ENCODE measurements at regions not wholly inside any gene's neighbourhood (a gene's known extent, or its start where the extent isn't known, plus 50 kb on each side); places are given as distances from the start of the nearest gene placed in this dataset.
A peak's percentile ranks its signal among the peaks of the same experiment; 100 is the strongest.
"Not testable (repeated sequence)": the region's sequence is repeated elsewhere in the genome, so short reads cannot be mapped to it uniquely, and the experiment has no call there.

GRCh38 chr1:234769284-234769985, 159.5 kb upstream of the IRF2BP2 start:
- no peak for DNase-seq (ENCODE audit: low read depth in 2 of 2, low spot score in 1 of 2)

DNA sequence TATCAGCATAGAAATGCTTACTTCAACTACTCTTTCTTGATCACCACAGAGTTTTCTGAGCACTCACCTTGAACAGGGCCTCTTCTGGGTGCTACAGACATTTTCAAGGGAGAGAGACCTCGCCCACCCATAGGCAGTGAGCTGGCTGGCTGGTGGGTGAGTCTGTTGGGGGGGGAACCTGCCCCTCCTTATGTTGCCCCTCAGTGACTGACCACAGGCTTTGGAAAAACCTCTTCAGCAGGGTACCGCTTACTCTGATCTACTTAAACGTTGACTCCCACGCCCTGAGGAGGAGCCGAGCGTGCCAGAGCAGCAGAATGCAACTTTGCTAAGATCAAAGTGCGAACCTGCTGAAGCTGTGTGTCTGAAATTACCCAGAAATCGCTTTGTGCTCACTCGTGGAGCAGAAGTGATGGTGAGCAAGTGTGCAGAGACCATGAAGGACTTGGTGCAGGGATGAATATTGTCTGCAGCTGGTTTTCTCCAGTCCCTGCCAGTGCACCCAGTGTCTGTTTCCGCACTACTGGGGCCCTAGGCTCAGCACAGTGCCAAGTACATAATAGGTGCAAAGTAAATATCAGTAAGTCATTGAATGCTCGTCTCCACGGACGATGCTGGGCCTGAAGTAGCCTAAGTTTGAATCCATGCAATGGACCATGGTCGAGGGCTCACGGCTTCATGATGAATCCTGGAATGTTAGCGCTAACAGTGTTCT, 158.7 kb upstream of the IRF2BP2 start:
- DNase-seq (ENCODE audit: low read depth in 2 of 2, low spot score in 1 of 2) = peak; percentile 29 to 71

- DNase-seq (ENCODE audit: low read depth in 2 of 2, low spot score in 1 of 2) = no peak
Measured at GRCh38 chr1:234768171-234768568, 158.2 kb upstream of the IRF2BP2 start.

GRCh38 chr1:234765672-234766071, 155.7 kb upstream of the IRF2BP2 start:
- no peak for DNase-seq (ENCODE audit: low read depth in 2 of 2, low spot score in 1 of 2)

DNA sequence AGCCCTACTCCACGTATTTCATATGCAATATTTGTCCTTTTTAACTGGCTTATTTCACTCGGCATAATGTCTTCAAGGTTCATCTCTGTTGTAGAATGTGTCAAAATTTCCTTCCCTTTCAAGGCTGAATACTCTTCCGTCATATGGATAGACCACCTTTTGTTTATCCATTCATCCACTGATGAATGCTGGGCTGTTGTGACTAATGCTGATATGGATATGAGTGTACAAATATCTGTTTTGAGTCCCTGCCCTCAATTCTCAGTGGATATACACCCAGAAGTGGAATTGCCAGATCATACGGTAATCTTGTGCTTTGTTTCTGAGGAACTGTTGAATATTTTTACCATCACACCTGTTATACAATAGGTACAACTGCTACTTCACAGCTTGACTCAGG, 155.2 kb upstream of the IRF2BP2 start:
- DNase-seq (ENCODE audit: low read depth in 2 of 2, low spot score in 1 of 2) = no peak

- no peak for DNase-seq (ENCODE audit: low read depth in 2 of 2, low spot score in 1 of 2)
Measured at GRCh38 chr1:234763910-234764309, 153.9 kb upstream of the IRF2BP2 start.

DNA sequence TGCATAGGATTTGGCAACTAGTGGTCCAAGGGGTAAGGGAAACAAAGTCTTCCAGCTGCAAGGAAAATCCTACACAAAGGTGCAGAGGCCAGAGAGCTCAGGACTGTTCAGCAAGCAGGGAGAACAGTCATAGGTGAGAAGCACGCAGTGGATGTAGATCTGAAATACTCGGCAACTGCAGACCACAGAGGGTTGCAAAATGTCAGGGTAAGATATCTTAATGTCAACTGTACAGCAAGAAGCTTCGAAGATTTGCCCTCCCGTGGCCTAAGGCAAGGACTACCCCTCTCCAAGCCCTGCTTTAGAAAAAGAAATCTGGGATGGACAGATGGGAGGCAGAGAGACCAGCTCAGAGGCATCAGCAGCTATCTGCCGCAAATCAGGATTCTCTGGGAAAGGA, 153.4 kb upstream of the IRF2BP2 start:
- DNase-seq (ENCODE audit: low read depth in 2 of 2, low spot score in 1 of 2) = no peak

GRCh38 chr1:234762127-234762526, 152.1 kb upstream of the IRF2BP2 start:
- not testable (repeated sequence) for DNase-seq (ENCODE audit: low read depth in 2 of 2, low spot score in 1 of 2)

GRCh38 chr1:234760303-234760723, 150.3 kb upstream of the IRF2BP2 start:
- DNase-seq (ENCODE audit: low read depth in 2 of 2, low spot score in 1 of 2) = no peak

- no peak for DNase-seq (ENCODE audit: low read depth in 2 of 2, low spot score in 1 of 2)
Measured at GRCh38 chr1:234759888-234760287, 149.9 kb upstream of the IRF2BP2 start.

- no peak for DNase-seq (ENCODE audit: low read depth in 2 of 2, low spot score in 1 of 2)
Measured at GRCh38 chr1:234758851-234759250, 148.9 kb upstream of the IRF2BP2 start.

DNA sequence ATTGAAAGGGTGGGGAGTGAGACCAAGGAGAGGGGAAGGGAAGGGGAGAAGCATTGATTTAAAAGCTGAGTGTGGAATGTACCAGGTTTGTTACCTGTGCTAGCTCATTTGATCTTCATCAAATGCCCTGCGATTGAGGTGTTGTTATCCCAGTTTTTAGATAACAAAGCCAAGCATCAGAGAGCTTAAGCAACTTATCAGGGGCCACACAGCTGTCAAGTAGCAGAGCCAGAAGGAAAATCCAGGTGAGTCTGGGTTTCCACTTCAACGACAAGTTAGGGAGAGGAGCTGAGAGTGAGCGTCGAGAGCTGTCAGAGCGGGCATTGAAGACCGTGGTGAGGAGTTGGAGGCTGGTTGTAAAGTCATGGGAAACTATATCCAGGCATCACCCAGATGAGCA, 146.9 kb upstream of the IRF2BP2 start:
- DNase-seq (ENCODE audit: low read depth in 2 of 2, low spot score in 1 of 2) = no peak

- DNase-seq (ENCODE audit: low read depth in 2 of 2, low spot score in 1 of 2) = no peak
Measured at GRCh38 chr1:234756066-234756774, 146.2 kb upstream of the IRF2BP2 start.

DNA sequence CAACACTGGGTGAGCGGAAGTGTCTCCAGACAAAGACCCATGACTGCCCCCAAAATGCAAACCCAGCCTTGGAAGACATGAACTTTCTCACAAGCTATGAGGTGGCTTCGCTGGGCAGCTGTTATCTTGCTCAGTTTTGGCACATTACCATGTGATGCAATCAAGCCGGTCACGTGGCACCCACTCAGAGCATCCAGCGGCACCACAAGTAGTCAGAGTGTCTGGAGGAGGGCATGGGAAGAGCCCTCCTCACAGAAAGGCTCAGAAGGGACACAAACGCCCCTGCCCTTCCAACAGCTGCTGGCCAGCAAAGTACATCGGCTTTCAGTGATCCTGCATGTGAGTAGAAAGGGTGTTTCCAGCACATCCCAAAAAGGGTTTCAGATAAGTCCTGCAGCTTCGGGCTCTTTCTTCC, 145.5 kb upstream of the IRF2BP2 start:
- DNase-seq (ENCODE audit: low read depth in 2 of 2, low spot score in 1 of 2) = no peak

- no peak for DNase-seq (ENCODE audit: low read depth in 2 of 2, low spot score in 1 of 2)
Measured at GRCh38 chr1:234753979-234754378, 144.0 kb upstream of the IRF2BP2 start.

- no peak for DNase-seq (ENCODE audit: low read depth in 2 of 2, low spot score in 1 of 2)
Measured at GRCh38 chr1:234752927-234753326, 142.9 kb upstream of the IRF2BP2 start.

DNA sequence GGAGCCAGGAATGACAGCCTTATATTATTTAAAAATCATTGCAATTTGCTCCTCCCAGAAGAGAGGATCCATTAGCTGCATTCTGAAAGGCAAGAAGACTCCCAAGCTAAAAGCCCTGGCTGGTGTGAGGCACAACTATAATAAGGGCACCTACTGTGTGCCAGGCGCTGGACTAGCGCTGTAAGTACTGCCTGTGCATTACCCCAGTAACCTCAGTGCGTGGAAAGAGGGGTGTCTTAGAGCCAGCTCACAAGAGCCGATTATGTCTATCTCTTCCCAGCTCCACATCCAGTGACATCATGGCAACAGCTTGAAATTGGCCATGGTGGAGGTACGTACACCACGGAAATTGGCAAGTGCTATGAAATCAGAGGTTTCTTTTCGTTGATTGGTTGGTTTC, 141.7 kb upstream of the IRF2BP2 start:
- no peak for DNase-seq (ENCODE audit: low read depth in 2 of 2, low spot score in 1 of 2)

DNA sequence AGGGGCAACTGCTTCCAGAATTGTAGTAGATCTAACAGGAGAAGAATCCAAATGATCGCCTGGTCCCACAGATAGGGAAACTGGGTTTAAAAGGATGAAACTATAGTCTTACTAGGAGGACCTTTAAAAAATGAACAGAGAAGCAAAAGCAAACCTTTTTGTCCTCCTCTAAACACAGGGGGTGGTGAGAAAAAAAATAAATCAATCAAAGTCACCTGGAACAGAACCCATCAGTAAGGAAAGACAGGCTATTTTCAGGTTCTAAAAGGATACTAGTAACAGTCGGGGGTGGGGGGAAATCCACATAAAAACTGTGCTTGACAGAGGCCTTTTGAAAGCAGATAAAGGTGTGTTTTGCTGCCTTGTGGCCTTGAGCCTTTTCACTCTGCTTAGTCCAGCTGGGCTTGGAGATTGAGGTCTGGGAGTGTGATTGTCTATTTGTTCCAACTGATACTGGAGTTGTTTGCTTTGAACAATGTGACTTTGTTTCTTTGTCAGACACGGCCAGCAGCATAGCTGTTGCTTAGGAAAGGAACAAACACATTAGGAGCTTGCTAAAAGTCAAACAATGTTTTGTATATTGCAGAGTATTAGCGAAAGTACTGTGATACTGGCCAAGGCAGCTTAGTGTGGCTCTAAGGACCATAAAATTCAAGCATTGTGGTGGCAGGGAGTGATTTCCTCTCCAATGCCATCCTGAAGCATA, 141.1 kb upstream of the IRF2BP2 start:
- DNase-seq (ENCODE audit: low read depth in 2 of 2, low spot score in 1 of 2) = no peak

DNA sequence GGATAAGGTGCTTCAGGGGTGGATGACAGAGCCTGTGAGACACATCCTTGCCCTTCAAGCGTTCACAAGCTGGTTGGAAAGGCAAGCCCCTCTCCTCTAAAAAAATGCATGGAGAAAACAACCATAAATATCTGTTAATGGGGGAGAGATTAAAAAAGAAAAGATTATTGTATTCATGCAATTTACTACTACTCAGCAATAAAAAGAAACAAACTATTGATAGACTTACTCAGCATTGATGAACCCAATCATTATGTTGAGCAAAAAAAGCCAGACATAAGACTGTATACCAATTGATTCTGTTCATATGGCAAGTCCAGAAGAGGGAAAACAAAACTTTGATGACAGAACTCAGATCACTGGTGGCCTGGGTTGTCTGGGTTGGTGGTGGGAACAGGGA, 138.7 kb upstream of the IRF2BP2 start:
- no peak for DNase-seq (ENCODE audit: low read depth in 2 of 2, low spot score in 1 of 2)

DNA sequence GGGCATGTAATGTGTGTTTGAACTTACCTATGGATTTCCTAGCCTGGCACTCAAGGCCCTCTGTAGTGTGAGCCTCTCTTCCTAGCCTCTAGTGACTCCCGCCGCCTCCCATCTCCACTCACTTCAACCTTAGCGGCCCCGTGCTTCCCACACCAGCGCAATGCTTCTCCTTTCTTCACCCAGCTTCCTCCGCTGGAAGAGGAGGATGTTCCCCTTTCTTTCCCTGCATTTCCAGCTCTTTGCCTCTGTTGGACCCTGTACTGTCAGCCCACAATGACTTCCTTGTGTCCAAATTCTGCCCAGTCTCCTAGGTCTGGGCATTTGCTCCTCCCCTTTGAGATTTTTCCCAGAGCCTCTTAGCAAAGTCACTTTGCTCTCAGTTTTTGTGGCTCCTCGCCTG, 138.1 kb upstream of the IRF2BP2 start:
- DNase-seq (ENCODE audit: low read depth in 2 of 2, low spot score in 1 of 2) = no peak

- no peak for DNase-seq (ENCODE audit: low read depth in 2 of 2, low spot score in 1 of 2)
Measured at GRCh38 chr1:234746798-234747196, 136.8 kb upstream of the IRF2BP2 start.

Measured in stimulated activated CD8-positive, alpha-beta memory T cell treated with anti-CD3 and anti-CD28 coated beads, Interleukin-4, amount 100 ng/mL, for 4 hours (primary cell).